Heart right ventricle (tissue), 16 donors: ENCODE measurements at regions not wholly inside any gene's neighbourhood (a gene's known extent, or its start where the extent isn't known, plus 50 kb on each side); places are given as distances from the start of the nearest gene placed in this dataset.

Experiments
- ATAC-seq, 8 donors: fragments of 200-7000 bp; cut with Tn5 transposase; one replicate each; pipeline ENCODE4 v1.9.1; 2020; ENCODE audit warnings: mild to moderate bottlenecking in 8 of 8, moderate library complexity in 8 of 8, moderate number of reproducible peaks in 1 of 8
- DNase-seq, 2 donors: peaks; one replicate each; pipeline ENCODE4 v3.0.0-alpha.2; 2020
- H3K27ac ChIP-seq, 10 donors: fragments of 200-600 bp; sonication (generic) in 2 of 10; one replicate each; pipeline versions ENCODE4 v1.5.0 to v1.8.0; 2020 to 2022; ENCODE audit warnings: mild to moderate bottlenecking in 3 of 10
- H3K27me3 ChIP-seq, 7 donors: fragments of 200-600 bp; one replicate each; pipeline ENCODE4 v1.8.0; 2021 to 2022; ENCODE audit warnings: mild to moderate bottlenecking in 2 of 7
- H3K36me3 ChIP-seq, 9 donors: fragments of 200-600 bp; sonication (generic) in 1 of 9; one replicate each; pipeline versions ENCODE4 v1.5.0 to v1.8.0; 2020 to 2022; ENCODE audit warnings: mild to moderate bottlenecking in 2 of 9
- H3K4me1 ChIP-seq, 9 donors: fragments of 200-600 bp; sonication (generic) in 1 of 9; one replicate each; pipeline versions ENCODE4 v1.5.0 to v1.8.0; 2020 to 2022; ENCODE audit warnings: mild to moderate bottlenecking in 4 of 9
- H3K4me3 ChIP-seq, 10 donors: fragments of 200-600 bp; sonication (generic) in 2 of 10; one replicate each; pipeline versions ENCODE4 v1.5.0 to v1.8.0; 2020 to 2022; ENCODE audit warnings: mild to moderate bottlenecking in 7 of 10, moderate library complexity in 2 of 10
- H3K9me3 ChIP-seq, 11 donors: fragments of 200-600 bp in 10 of 11; sonication (generic) in 2 of 11; one replicate each; pipeline versions ENCODE4 v1.5.0 to v1.8.0; 2013 to 2022; ENCODE audit warnings: mild to moderate bottlenecking in 2 of 11, control low read depth in 1 of 11, moderate library complexity in 1 of 11
- WGBS, 2 donors: extraction: QIAGEN DNeasy Blood & Tissue Kit; methylation state at CpG; one replicate each; pipeline ENCODE4 v1.1.7; 2013; ENCODE audit warnings: inconsistent platforms in 1 of 2; 5-methylcytosine and 5-hydroxymethylcytosine counted together
- intact Hi-C, 10 donors: fragments of 100-400 bp; cut with DNase I; formaldehyde crosslinking; loops; one replicate each; pipeline versions ENCODE4 v1.11.1 to v1.14.2; 2022
- TF ChIP-seq, protein P1 (sequence below), 9 donors: fragments of 200-600 bp; sonication (generic) in 2 of 9; IDR thresholded peaks; one replicate each; pipeline versions ENCODE4 v1.5.0 to v1.8.0; 2021 to 2022; ENCODE audit warnings: antibody characterized with exemption in 9 of 9, mild to moderate bottlenecking in 5 of 9, moderate library complexity in 1 of 9
- donor health status: Arrhythmogenic right ventricular cardiomyopathy.
- donor health status: ischemic (EF 13 %, LVEDD 7.1; RV severe dilation, severe dysfunction).
- donor health status: healthy with polysubstance abuse.
- donor health status: DM: no; HTN: yes; CAD: no.
- donor health status: DM: no; HTN: no; CAD: no.
- donor health status: ischemic (EF 25% LVEDD 6.9; RV normal size, moderate dysfunction).
- donor health status: ischemic (EF 25% LVEDD 5.7; RV mildly dilated, moderate dysfunction).
- donor health status: healthy.
- donor health status: DM: yes; HTN: yes; CAD: no.
- donor health status: Ischemic cardiomyopathy.
- donor health status: ischemic (EF 35%, LVEDD 5.7; RV mildly dilated, moderate dysfunction).
- donor health status: nonischemic (EF 11% LVEDD 7.7; RV severe dilation, severe dysfunction).
- donor health status: DM: yes; HTN: yes; CAD: no.
- donor health status: PGD.
- donor health status: ischemic (EF 29% LVEDD 5.4; RV normal size, mild dysfunction).
- donor health status: nonischemic (EF 23%, LVEDD 6.1; RV moderate dilation, normal function).

DNA sequence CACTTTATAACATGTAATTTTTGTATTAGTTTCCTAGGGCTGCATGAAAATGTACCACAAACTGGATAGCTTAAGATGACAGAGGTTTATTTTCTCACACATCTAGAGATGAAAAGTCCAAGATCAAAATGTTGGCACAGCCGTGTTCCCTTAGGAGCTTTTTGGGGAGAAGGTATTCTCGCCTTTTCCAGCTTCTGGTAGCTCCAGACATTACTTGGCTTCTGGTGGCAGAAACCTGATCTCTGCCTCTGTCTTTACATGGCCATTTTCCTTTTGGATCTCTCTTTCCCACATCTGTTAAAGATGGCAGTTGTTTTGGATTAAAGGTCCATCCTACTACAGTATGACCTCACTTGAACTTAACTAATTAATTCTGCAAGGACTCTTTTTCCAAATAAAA, 885.7 kb upstream of the CDH8 start:
- Histone ChIP-seq H3K27ac (no peak overlapping the region), H3K9me3 (no peaks in the 10 kb centered on the region), H3K4me3 (no peak overlapping the region), H3K27me3 (no peaks in the 10 kb centered on the region), H3K36me3 (no peaks in the 10 kb centered on the region), H3K4me1 (no peaks in the 10 kb centered on the region)
- DNase-seq = no peak
- intact Hi-C loops = no loop called here
- TF ChIP-seq, protein P1, sequence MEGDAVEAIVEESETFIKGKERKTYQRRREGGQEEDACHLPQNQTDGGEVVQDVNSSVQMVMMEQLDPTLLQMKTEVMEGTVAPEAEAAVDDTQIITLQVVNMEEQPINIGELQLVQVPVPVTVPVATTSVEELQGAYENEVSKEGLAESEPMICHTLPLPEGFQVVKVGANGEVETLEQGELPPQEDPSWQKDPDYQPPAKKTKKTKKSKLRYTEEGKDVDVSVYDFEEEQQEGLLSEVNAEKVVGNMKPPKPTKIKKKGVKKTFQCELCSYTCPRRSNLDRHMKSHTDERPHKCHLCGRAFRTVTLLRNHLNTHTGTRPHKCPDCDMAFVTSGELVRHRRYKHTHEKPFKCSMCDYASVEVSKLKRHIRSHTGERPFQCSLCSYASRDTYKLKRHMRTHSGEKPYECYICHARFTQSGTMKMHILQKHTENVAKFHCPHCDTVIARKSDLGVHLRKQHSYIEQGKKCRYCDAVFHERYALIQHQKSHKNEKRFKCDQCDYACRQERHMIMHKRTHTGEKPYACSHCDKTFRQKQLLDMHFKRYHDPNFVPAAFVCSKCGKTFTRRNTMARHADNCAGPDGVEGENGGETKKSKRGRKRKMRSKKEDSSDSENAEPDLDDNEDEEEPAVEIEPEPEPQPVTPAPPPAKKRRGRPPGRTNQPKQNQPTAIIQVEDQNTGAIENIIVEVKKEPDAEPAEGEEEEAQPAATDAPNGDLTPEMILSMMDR (IDR thresholded peaks at IDR 0.05) = no peak
- no peak for ATAC-seq
- whole genome bisulfite sequencing, 2 donors = 78 to 95% methylated on average over 2 of the region's 2 CpGs

DNA sequence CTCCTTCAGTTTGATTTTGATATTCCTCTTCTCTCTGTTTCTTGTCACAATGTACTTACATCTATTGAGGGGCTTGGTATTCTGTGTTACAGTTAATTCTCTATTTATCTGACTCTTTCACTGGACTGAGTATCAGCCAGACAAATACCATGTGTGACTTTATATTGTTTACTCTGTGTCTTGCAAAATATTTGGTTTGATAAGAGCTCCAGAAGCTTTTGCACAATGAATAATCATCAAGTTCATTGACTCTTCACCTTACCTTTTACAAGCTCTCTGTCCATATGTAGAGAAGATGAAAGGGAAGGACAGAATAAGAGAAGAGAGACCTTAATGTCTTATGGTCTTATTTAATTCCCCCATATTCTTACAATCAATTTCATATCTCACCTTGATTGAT, 877.7 kb upstream of the CDH8 start:
- Histone ChIP-seq H3K27ac (no peak overlapping the region), H3K4me3 (no peak overlapping the region), H3K9me3 (no peaks in the 10 kb centered on the region), H3K36me3 (no peaks in the 10 kb centered on the region), H3K27me3 (no peaks in the 10 kb centered on the region), H3K4me1 (no peaks in the 10 kb centered on the region)
- TF ChIP-seq, protein P1 (IDR thresholded peaks at IDR 0.05) = no peak
- DNase-seq (no peak), ATAC-seq (no peak)
- intact Hi-C loops = no loop called here

DNA sequence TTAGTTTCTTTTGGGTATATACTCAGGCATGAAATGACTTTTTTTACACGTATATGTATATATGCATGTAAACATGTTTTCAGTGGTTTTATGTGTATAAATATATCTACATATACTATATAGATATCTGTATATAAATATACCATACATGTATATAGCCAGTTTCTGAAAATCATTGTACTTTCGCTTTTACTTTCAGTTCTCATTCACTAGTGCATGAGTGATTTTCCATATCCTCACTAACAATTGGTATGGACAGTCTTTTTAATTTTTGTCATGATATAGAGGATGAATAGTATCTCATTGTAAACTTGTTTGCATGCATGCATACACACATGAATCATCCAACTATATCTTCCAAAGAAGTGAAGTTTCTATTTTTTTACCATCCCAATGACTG, 877.1 kb upstream of the CDH8 start:
- Histone ChIP-seq H3K36me3 (no peaks in the 10 kb centered on the region), H3K4me1 (no peaks in the 10 kb centered on the region), H3K27ac (no peak overlapping the region), H3K27me3 (no peaks in the 10 kb centered on the region), H3K4me3 (no peak overlapping the region), H3K9me3 (no peaks in the 10 kb centered on the region)
- WGBS, 2 donors = 90 to 97% methylated on average over 2 of the region's 2 CpGs
- DNase-seq (no peak), ATAC-seq (no peak)
- TF ChIP-seq, protein P1 (IDR thresholded peaks at IDR 0.05) = no peak
- intact Hi-C loops = no loop called here

DNA sequence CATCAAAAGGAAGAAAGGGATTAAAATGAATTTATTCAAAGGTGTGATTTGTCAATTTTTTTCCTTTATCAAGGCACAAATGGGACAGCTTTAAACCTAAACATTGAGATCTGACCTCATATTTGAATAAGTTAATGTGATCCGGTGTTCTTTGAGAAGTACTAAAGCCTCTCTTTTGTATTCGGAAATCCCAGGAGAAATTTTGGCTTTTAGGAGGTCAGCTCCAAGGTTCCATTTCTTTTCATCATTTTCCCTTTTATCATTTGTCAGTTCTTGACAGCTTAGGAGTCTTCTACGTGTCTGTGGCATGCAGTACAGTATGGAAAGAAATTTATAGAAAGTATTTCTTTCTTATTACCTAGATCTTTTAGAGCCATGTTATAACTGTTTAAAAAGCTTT, 873.4 kb upstream of the CDH8 start:
- WGBS, 2 donors = 70 to 75% methylated on average over 3 of the region's 3 CpGs
- TF ChIP-seq, protein P1 (IDR thresholded peaks at IDR 0.05) = no peak
- no peaks in the 10 kb centered on the region for H3K9me3 ChIP-seq
- no peaks in the 10 kb centered on the region for H3K27me3 ChIP-seq
- H3K27ac ChIP-seq = no peak overlapping the region
- intact Hi-C loops = no loop called here
- no peak for DNase-seq
- no peak for ATAC-seq
- no peak overlapping the region for H3K4me3 ChIP-seq
- no peaks in the 10 kb centered on the region for H3K4me1 ChIP-seq
- no peaks in the 10 kb centered on the region for H3K36me3 ChIP-seq

DNA sequence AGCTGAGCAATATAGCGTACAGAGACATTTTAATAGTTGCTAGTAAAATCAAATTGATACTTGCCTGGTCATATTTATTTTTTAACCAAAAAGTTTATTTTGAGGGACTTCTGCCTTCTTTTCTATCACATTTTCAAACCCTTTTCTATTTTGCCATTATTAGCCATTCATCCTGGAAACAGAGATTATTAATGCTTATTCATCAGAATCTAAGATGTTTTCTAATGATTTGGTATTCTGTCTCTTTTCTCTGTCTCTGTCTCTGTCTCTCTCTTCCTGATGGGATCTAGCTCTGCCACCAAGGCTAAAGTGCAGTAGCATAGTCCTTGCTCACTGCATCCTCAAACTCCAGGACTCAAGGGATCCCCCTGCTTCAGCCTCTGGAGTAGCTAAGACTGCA, 871.3 kb upstream of the CDH8 start:
- ATAC-seq (no peak), DNase-seq (no peak)
- Histone ChIP-seq H3K36me3 (no peaks in the 10 kb centered on the region), H3K4me1 (no peaks in the 10 kb centered on the region), H3K4me3 (no peak overlapping the region), H3K9me3 (no peaks in the 10 kb centered on the region), H3K27ac (no peak overlapping the region), H3K27me3 (no peaks in the 10 kb centered on the region)
- WGBS, 2 donors = 95 to 97% methylated on average over 1 of the region's 1 CpG
- TF ChIP-seq, protein P1 (IDR thresholded peaks at IDR 0.05) = no peak
- intact Hi-C loops = no loop called here
